KOPT-K1 (cell line): ENCODE measurements at regions not wholly inside any gene's neighbourhood (a gene's known extent, or its start where the extent isn't known, plus 50 kb on each side); places are given as distances from the start of the nearest gene placed in this dataset.

ENCODE experiments used
- H3K27ac ChIP-seq: fragments of 200-600 bp; sonication (generic); 2 replicates; pipeline ENCODE4 v1.5.1; 2016; ENCODE audit warnings: antibody characterized with exemption, mild to moderate bottlenecking, low read depth, low read length; ENCODE audit not compliant: poor library complexity, severe bottlenecking
- H3K36me3 ChIP-seq: fragments of 200-600 bp; sonication (generic); 2 replicates; pipeline ENCODE4 v1.5.1; 2017; ENCODE audit warnings: antibody characterized with exemption, mild to moderate bottlenecking, low read length, moderate library complexity; ENCODE audit not compliant: insufficient read depth
- H3K9me3 ChIP-seq: fragments of 200-600 bp; sonication (generic); 2 replicates; pipeline ENCODE4 v1.5.1; 2017; ENCODE audit warnings: antibody characterized with exemption, low read length, mild to moderate bottlenecking; ENCODE audit not compliant: insufficient read depth, poor library complexity, severe bottlenecking

- H3K27ac ChIP-seq, result no peak overlapping the region
- no peaks in the 10 kb centered on the region for H3K36me3 ChIP-seq
Observed at GRCh38 chr20:40470445-40471260, 218.4 kb downstream of the MAFB start.

GRCh38 chr20:40468759-40469158 lies 220.3 kb downstream of the MAFB start:
- H3K9me3 ChIP-seq, result no peaks in the 10 kb centered on the region
- no peak overlapping the region for H3K27ac ChIP-seq
- no peaks in the 10 kb centered on the region for H3K36me3 ChIP-seq

More at GRCh38 chr20:40470445-40471260, 218.4 kb downstream of the MAFB start:
- H3K9me3 ChIP-seq, result no peaks in the 10 kb centered on the region

- H3K27ac ChIP-seq, result no peak overlapping the region
- no peaks in the 10 kb centered on the region for H3K36me3 ChIP-seq
Observed at GRCh38 chr20:40467703-40468411, 221.2 kb downstream of the MAFB start.

GRCh38 chr20:40467067-40467466 lies 222.0 kb downstream of the MAFB start:
- H3K9me3 ChIP-seq, result no peaks in the 10 kb centered on the region

More at GRCh38 chr20:40467703-40468411, 221.2 kb downstream of the MAFB start:
- no peaks in the 10 kb centered on the region for H3K9me3 ChIP-seq

GRCh38 chr20:40464731-40465208 lies 224.3 kb downstream of the MAFB start:
- Histone ChIP-seq H3K27ac (no peak overlapping the region), H3K9me3 (no peaks in the 10 kb centered on the region)

More at GRCh38 chr20:40467067-40467466, 222.0 kb downstream of the MAFB start:
- no peak overlapping the region for H3K27ac ChIP-seq
- no peaks in the 10 kb centered on the region for H3K36me3 ChIP-seq

GRCh38 chr20:40463171-40463570 lies 225.9 kb downstream of the MAFB start:
- H3K27ac ChIP-seq, result no peak overlapping the region
- H3K9me3 ChIP-seq, result no peaks in the 10 kb centered on the region
- no peaks in the 10 kb centered on the region for H3K36me3 ChIP-seq

More at GRCh38 chr20:40464731-40465208, 224.3 kb downstream of the MAFB start:
- H3K36me3 ChIP-seq, result no peaks in the 10 kb centered on the region

GRCh38 chr20:40462566-40462965 lies 226.5 kb downstream of the MAFB start:
- H3K36me3 ChIP-seq, result no peaks in the 10 kb centered on the region
- H3K9me3 ChIP-seq, result no peaks in the 10 kb centered on the region
- H3K27ac ChIP-seq, result no peak overlapping the region

GRCh38 chr20:40459299-40459698 lies 229.7 kb downstream of the MAFB start:
- no peak overlapping the region for H3K27ac ChIP-seq
- H3K36me3 ChIP-seq, result no peaks in the 10 kb centered on the region
- no peaks in the 10 kb centered on the region for H3K9me3 ChIP-seq

- Histone ChIP-seq H3K9me3 (no peaks in the 10 kb centered on the region), H3K27ac (no peak overlapping the region), H3K36me3 (no peaks in the 10 kb centered on the region)
Observed at GRCh38 chr20:40457404-40457803, 231.6 kb downstream of the MAFB start.

GRCh38 chr20:40452758-40453157 lies 236.3 kb downstream of the MAFB start:
- Histone ChIP-seq H3K9me3 (no peaks in the 10 kb centered on the region), H3K27ac (no peak overlapping the region), H3K36me3 (no peaks in the 10 kb centered on the region)

- Histone ChIP-seq H3K36me3 (no peaks in the 10 kb centered on the region), H3K27ac (no peak overlapping the region), H3K9me3 (no peaks in the 10 kb centered on the region)
Observed at GRCh38 chr20:40451552-40451951, 237.5 kb downstream of the MAFB start.

- H3K36me3 ChIP-seq, result no peaks in the 10 kb centered on the region
- H3K9me3 ChIP-seq, result no peaks in the 10 kb centered on the region
- no peak overlapping the region for H3K27ac ChIP-seq
Observed at GRCh38 chr20:40449974-40450616, 238.9 kb downstream of the MAFB start.

GRCh38 chr20:40449144-40449690 lies 239.8 kb downstream of the MAFB start:
- Histone ChIP-seq H3K27ac (no peak overlapping the region), H3K9me3 (no peaks in the 10 kb centered on the region), H3K36me3 (no peaks in the 10 kb centered on the region)

GRCh38 chr20:40446888-40447287 lies 242.1 kb downstream of the MAFB start:
- no peaks in the 10 kb centered on the region for H3K36me3 ChIP-seq
- no peak overlapping the region for H3K27ac ChIP-seq
- H3K9me3 ChIP-seq, result no peaks in the 10 kb centered on the region

- no peaks in the 10 kb centered on the region for H3K36me3 ChIP-seq
- H3K9me3 ChIP-seq, result no peaks in the 10 kb centered on the region
- no peak overlapping the region for H3K27ac ChIP-seq
Observed at GRCh38 chr20:40444516-40444915, 244.5 kb downstream of the MAFB start.
